ENCODE measurements at regions not wholly inside any gene's neighbourhood (a gene's known extent, or its start where the extent isn't known, plus 50 kb on each side); places are given as distances from the start of the nearest gene placed in this dataset.

DNA sequence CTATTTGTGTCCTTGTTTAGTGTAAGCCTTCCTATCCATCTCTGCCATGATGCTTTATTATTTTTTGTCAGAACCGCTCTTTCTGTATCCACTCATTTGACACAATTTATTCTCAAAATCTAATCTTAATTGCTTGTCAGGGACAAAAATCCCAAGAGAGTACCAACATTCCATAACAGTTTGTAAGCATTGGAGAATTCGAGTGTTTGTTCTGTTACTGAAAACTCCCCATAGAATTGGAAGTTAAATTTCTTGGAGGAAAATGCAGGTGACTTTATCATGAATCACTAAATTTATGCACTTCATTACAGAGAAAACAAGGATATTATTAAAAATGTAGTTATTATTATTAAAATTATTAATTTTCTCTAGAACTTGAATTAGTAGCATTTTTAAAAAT, 1986.1 kb downstream of the ARAP2 start:
- H3K27ac Mint-ChIP-seq (ENCODE audit: unreplicated experiment) = peak overlapping the region; percentile 48
- no peaks in the 10 kb centered on the region for H3K27me3 Mint-ChIP-seq (ENCODE audit: unreplicated experiment)
- no peaks in the 10 kb centered on the region for H3K36me3 Mint-ChIP-seq (ENCODE audit: unreplicated experiment)
- peaks cover 29% of the 10 kb centered on the region for H3K4me1 Mint-ChIP-seq (ENCODE audit: unreplicated experiment)
- DNase-seq (ENCODE audit: extremely low spot score, unreplicated experiment) = no peak
- peaks cover 8% of the 10 kb centered on the region for H3K9me3 Mint-ChIP-seq (ENCODE audit: unreplicated experiment)
- TF ChIP-seq, protein P1, sequence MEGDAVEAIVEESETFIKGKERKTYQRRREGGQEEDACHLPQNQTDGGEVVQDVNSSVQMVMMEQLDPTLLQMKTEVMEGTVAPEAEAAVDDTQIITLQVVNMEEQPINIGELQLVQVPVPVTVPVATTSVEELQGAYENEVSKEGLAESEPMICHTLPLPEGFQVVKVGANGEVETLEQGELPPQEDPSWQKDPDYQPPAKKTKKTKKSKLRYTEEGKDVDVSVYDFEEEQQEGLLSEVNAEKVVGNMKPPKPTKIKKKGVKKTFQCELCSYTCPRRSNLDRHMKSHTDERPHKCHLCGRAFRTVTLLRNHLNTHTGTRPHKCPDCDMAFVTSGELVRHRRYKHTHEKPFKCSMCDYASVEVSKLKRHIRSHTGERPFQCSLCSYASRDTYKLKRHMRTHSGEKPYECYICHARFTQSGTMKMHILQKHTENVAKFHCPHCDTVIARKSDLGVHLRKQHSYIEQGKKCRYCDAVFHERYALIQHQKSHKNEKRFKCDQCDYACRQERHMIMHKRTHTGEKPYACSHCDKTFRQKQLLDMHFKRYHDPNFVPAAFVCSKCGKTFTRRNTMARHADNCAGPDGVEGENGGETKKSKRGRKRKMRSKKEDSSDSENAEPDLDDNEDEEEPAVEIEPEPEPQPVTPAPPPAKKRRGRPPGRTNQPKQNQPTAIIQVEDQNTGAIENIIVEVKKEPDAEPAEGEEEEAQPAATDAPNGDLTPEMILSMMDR (IDR thresholded peaks at IDR 0.05) = no peak
- H3K4me3 Mint-ChIP-seq (ENCODE audit: unreplicated experiment) = no peak overlapping the region

DNA sequence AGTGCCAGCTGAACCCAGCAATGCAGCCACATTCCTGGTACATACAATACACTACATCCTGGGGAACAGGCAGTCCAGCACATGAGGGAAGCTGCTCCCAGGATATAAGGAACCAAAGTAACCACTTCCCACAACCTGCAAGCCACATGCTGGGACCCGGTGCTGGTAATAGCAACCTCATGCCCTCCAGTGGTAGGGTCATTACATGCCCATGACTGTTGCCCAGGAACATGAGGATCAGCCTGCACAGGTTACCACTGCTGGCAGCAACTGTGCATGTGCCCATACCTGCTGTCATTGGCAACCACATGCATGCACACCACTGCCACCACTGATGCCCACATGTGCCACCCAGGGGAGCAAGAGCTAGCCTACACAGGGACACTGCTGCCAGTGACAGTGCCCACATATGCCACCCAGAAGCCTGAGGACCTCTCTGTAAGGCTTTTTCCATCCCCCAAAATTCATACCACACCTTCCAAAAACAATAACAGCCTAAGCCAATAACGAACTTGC, 1982.5 kb downstream of the ARAP2 start:
- Mint-ChIP-seq H3K27me3 (ENCODE audit: unreplicated experiment) (no peaks in the 10 kb centered on the region), H3K36me3 (ENCODE audit: unreplicated experiment) (peaks cover 3% of the 10 kb centered on the region), H3K4me1 (ENCODE audit: unreplicated experiment) (peaks cover 18% of the 10 kb centered on the region), H3K4me3 (ENCODE audit: unreplicated experiment) (no peak overlapping the region), H3K9me3 (ENCODE audit: unreplicated experiment) (peaks cover 19% of the 10 kb centered on the region), H3K27ac (ENCODE audit: unreplicated experiment) (no peak overlapping the region)
- DNase-seq (ENCODE audit: extremely low spot score, unreplicated experiment) = no peak
- TF ChIP-seq, protein P1 (IDR thresholded peaks at IDR 0.05) = no peak

DNA sequence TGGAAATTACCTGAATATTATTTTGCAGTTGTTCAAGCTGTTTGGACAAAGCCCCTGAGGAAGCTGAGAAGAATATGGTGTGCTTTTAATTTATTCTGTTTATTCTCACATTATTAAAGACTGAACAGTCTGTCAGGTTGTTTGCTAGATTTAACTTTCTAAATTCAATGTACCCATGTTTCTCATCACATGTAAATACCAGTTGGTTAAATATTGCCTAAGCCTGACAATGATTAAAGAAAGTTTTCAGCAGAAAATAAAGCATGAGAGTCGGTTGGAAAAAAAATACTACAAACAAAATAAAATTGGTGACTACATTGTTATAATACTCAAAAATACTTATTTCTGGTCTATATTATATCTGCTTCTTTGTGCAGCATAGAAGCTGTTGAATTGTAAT, 1974.7 kb downstream of the ARAP2 start:
- DNase-seq (ENCODE audit: extremely low spot score, unreplicated experiment) = no peak
- Mint-ChIP-seq H3K9me3 (ENCODE audit: unreplicated experiment) (peaks cover 11% of the 10 kb centered on the region), H3K27ac (ENCODE audit: unreplicated experiment) (no peak overlapping the region), H3K36me3 (ENCODE audit: unreplicated experiment) (peaks cover 3% of the 10 kb centered on the region), H3K4me1 (ENCODE audit: unreplicated experiment) (peaks cover 5% of the 10 kb centered on the region), H3K4me3 (ENCODE audit: unreplicated experiment) (no peak overlapping the region), H3K27me3 (ENCODE audit: unreplicated experiment) (no peaks in the 10 kb centered on the region)
- TF ChIP-seq, protein P1 (IDR thresholded peaks at IDR 0.05) = no peak

DNA sequence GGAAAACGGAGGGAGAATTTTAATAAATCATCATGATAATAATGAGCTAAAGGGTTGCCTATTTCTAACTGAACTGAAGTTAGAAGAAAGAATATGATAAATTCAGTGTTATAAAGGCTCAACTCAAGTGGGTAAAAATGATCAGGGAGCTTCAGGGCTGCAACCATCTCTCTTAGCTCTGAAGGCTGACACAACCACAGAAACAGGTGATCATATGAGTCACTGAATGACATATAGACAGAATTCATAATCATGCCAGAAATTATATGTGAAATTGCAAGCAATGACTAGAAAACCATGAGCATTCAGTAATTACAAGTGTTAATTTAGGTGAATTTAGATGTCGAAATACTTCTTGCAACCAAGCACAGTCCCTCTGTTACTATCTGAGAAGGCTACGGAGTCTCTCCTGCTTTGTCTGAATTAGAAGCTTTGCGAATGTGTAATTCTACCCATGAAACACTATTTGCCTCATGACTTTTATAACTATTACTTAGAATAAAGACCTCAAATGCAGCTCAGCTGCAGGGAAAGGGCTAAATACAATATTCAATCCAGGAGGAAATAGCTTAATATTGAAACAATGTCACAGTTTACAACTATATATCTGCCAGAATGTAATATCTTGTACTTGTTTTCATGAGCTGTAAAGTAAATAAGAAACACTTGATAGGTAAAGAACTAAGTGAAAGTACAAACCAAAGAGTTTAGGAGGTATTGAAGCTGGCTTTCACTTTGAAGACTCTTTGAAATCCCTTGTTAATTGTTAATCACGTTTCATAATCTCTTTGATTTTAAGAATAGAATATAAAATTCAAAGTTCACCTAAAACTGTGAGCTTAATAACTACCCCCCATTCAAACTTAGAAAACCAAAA, 1972.6 kb downstream of the ARAP2 start:
- Mint-ChIP-seq H3K4me1 (ENCODE audit: unreplicated experiment) (peaks cover 5% of the 10 kb centered on the region), H3K9me3 (ENCODE audit: unreplicated experiment) (peaks cover 14% of the 10 kb centered on the region), H3K4me3 (ENCODE audit: unreplicated experiment) (no peak overlapping the region), H3K36me3 (ENCODE audit: unreplicated experiment) (no peaks in the 10 kb centered on the region), H3K27ac (ENCODE audit: unreplicated experiment) (no peak overlapping the region), H3K27me3 (ENCODE audit: unreplicated experiment) (no peaks in the 10 kb centered on the region)
- TF ChIP-seq, protein P1 (IDR thresholded peaks at IDR 0.05) = no peak
- DNase-seq (ENCODE audit: extremely low spot score, unreplicated experiment) = no peak

DNA sequence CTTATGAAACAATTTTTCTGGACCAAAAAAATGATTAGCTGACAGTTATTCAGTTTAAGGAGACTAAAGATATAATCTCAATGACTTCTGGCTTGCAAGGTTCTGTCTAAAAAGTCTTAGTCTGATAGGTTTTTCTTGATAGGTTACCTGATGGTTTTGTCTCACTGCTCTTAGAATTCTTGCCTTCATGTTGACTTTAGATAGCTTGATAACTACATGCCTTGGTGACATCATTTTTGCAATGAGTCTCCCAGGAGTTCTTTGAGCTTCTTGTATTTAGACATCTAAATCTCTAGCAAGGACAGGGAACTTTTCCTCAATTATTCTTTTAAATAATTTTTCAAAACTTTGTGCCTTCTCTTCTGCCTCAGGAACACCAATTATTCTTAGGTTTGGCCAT, 1965.3 kb downstream of the ARAP2 start:
- no peak for DNase-seq (ENCODE audit: extremely low spot score, unreplicated experiment)
- no peaks in the 10 kb centered on the region for H3K27me3 Mint-ChIP-seq (ENCODE audit: unreplicated experiment)
- H3K4me3 Mint-ChIP-seq (ENCODE audit: unreplicated experiment) = no peak overlapping the region
- H3K9me3 Mint-ChIP-seq (ENCODE audit: unreplicated experiment) = peaks cover 34% of the 10 kb centered on the region
- H3K27ac Mint-ChIP-seq (ENCODE audit: unreplicated experiment) = no peak overlapping the region
- H3K4me1 Mint-ChIP-seq (ENCODE audit: unreplicated experiment) = no peaks in the 10 kb centered on the region
- H3K36me3 Mint-ChIP-seq (ENCODE audit: unreplicated experiment) = peaks cover 1% of the 10 kb centered on the region
- TF ChIP-seq, protein P1 (IDR thresholded peaks at IDR 0.05) = no peak
